A549 (cell line): ENCODE measurements at regions not wholly inside any gene's neighbourhood (a gene's known extent, or its start where the extent isn't known, plus 50 kb on each side); places are given as distances from the start of the nearest gene placed in this dataset.

Experiments
- ATAC-seq, 2 experiments: fragments of 200-7000 bp in 1 of 2; fragments of >200 bp in 1 of 2; cut with Nextera tagmentation in 1 of 2; cut with Tn5 transposase in 1 of 2; 3 replicates each; pipeline versions ENCODE4 v1.8.0 to v1.9.1; 2018 to 2020; ENCODE audit warnings: mild to moderate bottlenecking in 1 of 2, moderate library complexity in 1 of 2
- CTCF ChIA-PET: fragments of 300-600 bp; sonication (Branson Sonifier 250); formaldehyde crosslinking; extraction: SDS; loops from one replicate; lab custom pipeline; 2021; ENCODE audit warnings: antibody characterized with exemption, inconsistent platforms; lab: Yijun Ruan, JAX
- POLR2A ChIA-PET: fragments of 350-600 bp; formaldehyde crosslinking; extraction: SDS; loops from one replicate; lab custom pipeline; 2021; ENCODE audit warnings: antibody characterized with exemption, inconsistent platforms; lab: Yijun Ruan, JAX
- DNase-seq, 2 experiments: peaks; one replicate each; pipeline versions ENCODE4 v3.0.0 to v3.0.0-alpha.2; 2011 to 2016; ENCODE audit warnings: low read depth in 1 of 2, low spot score in 1 of 2
- FAIRE-seq: peaks from 2 replicates; lab custom pipeline; 2011; peaks lifted over from hg19 to GRCh38; lab: Jason Lieb, UNC
- H3K27ac ChIP-seq, 2 experiments: fragments of >200 bp; sonication (Bioruptor Twin); formaldehyde crosslinking; 3 replicates each; pipeline ENCODE4 v1.5.1; 2016 to 2017
- H3K4me1 ChIP-seq: fragments of >200 bp; sonication (Bioruptor Twin); formaldehyde crosslinking; 3 replicates; pipeline ENCODE4 v1.6.1; 2016
- H3K4me2 ChIP-seq: fragments of >200 bp; sonication (Bioruptor Twin); formaldehyde crosslinking; 3 replicates; pipeline ENCODE4 v1.6.1; 2016
- H3K4me3 ChIP-seq: fragments of >200 bp; sonication (Bioruptor Twin); formaldehyde crosslinking; 3 replicates; pipeline ENCODE4 v1.5.1; 2016
- H3K9me3 ChIP-seq: fragments of >200 bp; sonication (Bioruptor Twin); formaldehyde crosslinking; 3 replicates; pipeline ENCODE4 v1.6.1; 2016
- CBX2 ChIP-seq: fragments of 200-600 bp; sonication (generic); IDR thresholded peaks from 2 replicates; pipeline ENCODE4 v1.6.1; 2016; ENCODE audit warnings: low read depth, mild to moderate bottlenecking, borderline replicate concordance
- CEBPB ChIP-seq, 2 experiments: fragments of >200 bp in 1 of 2; sonication (Bioruptor Twin) in 1 of 2; formaldehyde crosslinking in 1 of 2; IDR thresholded peaks; 2 replicates each; pipeline ENCODE4 v1.6.1; 2012 to 2016
- FOSB ChIP-seq: fragments of 250-450 bp; sonication (Bioruptor Pico); IDR thresholded peaks from 2 replicates; pipeline ENCODE4 v1.5.0; 2020; ENCODE audit warnings: mild to moderate bottlenecking, moderate library complexity
- FOSL2 ChIP-seq, 2 experiments: fragments of 450-650 bp in 1 of 2; fragments of >200 bp in 1 of 2; sonication (Bioruptor Twin) in 1 of 2; formaldehyde crosslinking; IDR thresholded peaks; 2 replicates each; pipeline versions ENCODE4 v1.5.0 to v1.6.1; 2016 to 2020; ENCODE audit warnings: mild to moderate bottlenecking in 1 of 2, moderate library complexity in 1 of 2
- HOXA7 ChIP-seq: fragments of 250-450 bp; sonication (Bioruptor Pico); IDR thresholded peaks from 2 replicates; pipeline ENCODE4 v1.5.0; 2020; ENCODE audit warnings: mild to moderate bottlenecking, moderate library complexity
- HOXB13 ChIP-seq: fragments of 250-450 bp; sonication (Bioruptor Pico); IDR thresholded peaks from 2 replicates; pipeline ENCODE4 v1.5.0; 2020; ENCODE audit warnings: low read depth, mild to moderate bottlenecking, moderate library complexity
- KDM5A ChIP-seq: fragments of 200-600 bp; sonication (generic); IDR thresholded peaks from 2 replicates; pipeline ENCODE4 v1.6.1; 2016; ENCODE audit warnings: antibody characterized with exemption, mild to moderate bottlenecking
- NPAS2 ChIP-seq: fragments of 250-450 bp; sonication (Bioruptor Pico); IDR thresholded peaks from 2 replicates; pipeline ENCODE4 v1.8.0; 2022; ENCODE audit warnings: mild to moderate bottlenecking, moderate library complexity, borderline replicate concordance
- NR3C1 ChIP-seq: fragments of >200 bp; sonication (Bioruptor Twin); formaldehyde crosslinking; IDR thresholded peaks from 3 replicates; pipeline ENCODE4 v1.6.1; 2017
- PHF8 ChIP-seq: fragments of 200-600 bp; sonication (generic); IDR thresholded peaks from 2 replicates; pipeline ENCODE4 v1.6.1; 2016; ENCODE audit warnings: low read depth, mild to moderate bottlenecking, antibody characterized with exemption, moderate library complexity, borderline replicate concordance
- RCOR1 ChIP-seq: fragments of 150-350 bp; IDR thresholded peaks from 2 replicates; pipeline ENCODE4 v1.6.1; 2014; ENCODE audit warnings: antibody characterized with exemption, low read length, low read depth
- RFX5 ChIP-seq: fragments of 450-650 bp; IDR thresholded peaks from 2 replicates; pipeline ENCODE4 v1.7.1; 2014; ENCODE audit warnings: antibody characterized with exemption, mild to moderate bottlenecking, moderate library complexity
- SMC3 ChIP-seq: fragments of >200 bp; sonication (Bioruptor Twin); formaldehyde crosslinking; IDR thresholded peaks from 3 replicates; pipeline ENCODE4 v1.6.1; 2018; ENCODE audit warnings: inconsistent platforms
- TP53 ChIP-seq: fragments of 250-450 bp; sonication (Bioruptor Pico); IDR thresholded peaks from 2 replicates; pipeline ENCODE4 v1.5.0; 2021; ENCODE audit warnings: mild to moderate bottlenecking, moderate library complexity
- ZC3H11A ChIP-seq: fragments of 450-650 bp; IDR thresholded peaks from 2 replicates; pipeline ENCODE4 v1.6.1; 2014; ENCODE audit warnings: antibody characterized with exemption, mild to moderate bottlenecking
- ZNF302 ChIP-seq: fragments of 250-450 bp; sonication (Bioruptor Pico); IDR thresholded peaks from 2 replicates; pipeline ENCODE4 v1.9.0; 2021; ENCODE audit warnings: inconsistent platforms, mild to moderate bottlenecking, moderate library complexity
- WGBS: methylation state at CpG from one replicate; pipeline ENCODE4 v1.1.6; 2017; ENCODE audit errors: missing lambda C conversion rate; 5-methylcytosine and 5-hydroxymethylcytosine counted together
- TF ChIP-seq, protein P1 (sequence below): IDR thresholded peaks from 2 replicates; pipeline ENCODE4 v1.6.1; 2012
- TF ChIP-seq, protein P2 (sequence below): fragments of >200 bp; sonication (Bioruptor Twin); formaldehyde crosslinking; IDR thresholded peaks from 3 replicates; pipeline ENCODE4 v1.5.1; 2016
- TF ChIP-seq, protein P3 (sequence below): fragments of >200 bp; sonication (Bioruptor Twin); formaldehyde crosslinking; IDR thresholded peaks from 3 replicates; pipeline ENCODE4 v1.6.1; 2016
- TF ChIP-seq, protein P4 (sequence below): fragments of 250-450 bp; sonication (Bioruptor Pico); IDR thresholded peaks from 2 replicates; pipeline ENCODE4 v1.5.0; 2020; ENCODE audit warnings: low read depth, mild to moderate bottlenecking, moderate library complexity
- TF ChIP-seq, protein P5 (sequence below): fragments of 450-650 bp; IDR thresholded peaks from 2 replicates; pipeline ENCODE4 v1.6.1; 2014; ENCODE audit warnings: antibody characterized with exemption
- TF ChIP-seq, protein P6 (sequence below): fragments of 150-350 bp; IDR thresholded peaks from 2 replicates; pipeline ENCODE4 v1.6.1; 2014; ENCODE audit warnings: low read depth, mild to moderate bottlenecking, low read length

DNA sequence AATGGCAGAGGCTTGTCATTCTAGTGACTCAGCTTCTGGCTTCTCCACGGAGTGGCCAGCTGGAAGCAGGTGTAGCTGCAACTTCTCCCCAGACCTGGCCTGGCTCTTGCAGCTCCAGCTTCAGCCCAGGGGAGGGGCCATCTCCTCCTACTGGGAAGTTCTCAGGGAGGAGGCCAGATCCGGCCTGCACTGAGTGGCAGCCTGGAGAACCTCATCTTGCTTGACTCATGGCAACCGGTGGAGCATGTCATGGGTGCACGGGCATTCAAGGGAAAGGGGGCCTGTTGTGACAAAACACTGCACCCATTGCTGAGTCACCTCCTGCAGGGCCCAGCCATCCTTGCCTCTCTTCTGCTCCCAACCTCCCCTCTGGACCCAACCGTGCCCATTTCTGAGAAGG is 273.9 kb upstream of the MAF start:
- no peak overlapping the region for H3K4me2 ChIP-seq
- ChIA-PET POLR2A (no interaction called here), CTCF (no interaction called here)
- 81% methylated on average over 5 of the region's 5 CpGs for WGBS
- no peak for FAIRE-seq
- no peak for DNase-seq
- no peak for ATAC-seq
- H3K4me3 ChIP-seq, result no peak overlapping the region
- H3K27ac ChIP-seq, result no peak overlapping the region
- TF ChIP-seq ZC3H11A, result no peak
- TF ChIP-seq, protein P1, sequence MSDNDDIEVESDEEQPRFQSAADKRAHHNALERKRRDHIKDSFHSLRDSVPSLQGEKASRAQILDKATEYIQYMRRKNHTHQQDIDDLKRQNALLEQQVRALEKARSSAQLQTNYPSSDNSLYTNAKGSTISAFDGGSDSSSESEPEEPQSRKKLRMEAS, result no peak
- no peak for TF ChIP-seq PHF8
- no peak for TF ChIP-seq TP53 (CRISPR knock-in tag)
- no peak for TF ChIP-seq FOSL2 (IDR thresholded peaks at IDR 0.05)
- TF ChIP-seq FOSL2 (CRISPR knock-in tag; IDR thresholded peaks at IDR 0.05), result no peak
- no peak for TF ChIP-seq HOXB13
- TF ChIP-seq KDM5A, result no peak
- TF ChIP-seq RFX5, result no peak
- TF ChIP-seq, protein P2, sequence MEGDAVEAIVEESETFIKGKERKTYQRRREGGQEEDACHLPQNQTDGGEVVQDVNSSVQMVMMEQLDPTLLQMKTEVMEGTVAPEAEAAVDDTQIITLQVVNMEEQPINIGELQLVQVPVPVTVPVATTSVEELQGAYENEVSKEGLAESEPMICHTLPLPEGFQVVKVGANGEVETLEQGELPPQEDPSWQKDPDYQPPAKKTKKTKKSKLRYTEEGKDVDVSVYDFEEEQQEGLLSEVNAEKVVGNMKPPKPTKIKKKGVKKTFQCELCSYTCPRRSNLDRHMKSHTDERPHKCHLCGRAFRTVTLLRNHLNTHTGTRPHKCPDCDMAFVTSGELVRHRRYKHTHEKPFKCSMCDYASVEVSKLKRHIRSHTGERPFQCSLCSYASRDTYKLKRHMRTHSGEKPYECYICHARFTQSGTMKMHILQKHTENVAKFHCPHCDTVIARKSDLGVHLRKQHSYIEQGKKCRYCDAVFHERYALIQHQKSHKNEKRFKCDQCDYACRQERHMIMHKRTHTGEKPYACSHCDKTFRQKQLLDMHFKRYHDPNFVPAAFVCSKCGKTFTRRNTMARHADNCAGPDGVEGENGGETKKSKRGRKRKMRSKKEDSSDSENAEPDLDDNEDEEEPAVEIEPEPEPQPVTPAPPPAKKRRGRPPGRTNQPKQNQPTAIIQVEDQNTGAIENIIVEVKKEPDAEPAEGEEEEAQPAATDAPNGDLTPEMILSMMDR, result no peak
- TF ChIP-seq, protein P3, sequence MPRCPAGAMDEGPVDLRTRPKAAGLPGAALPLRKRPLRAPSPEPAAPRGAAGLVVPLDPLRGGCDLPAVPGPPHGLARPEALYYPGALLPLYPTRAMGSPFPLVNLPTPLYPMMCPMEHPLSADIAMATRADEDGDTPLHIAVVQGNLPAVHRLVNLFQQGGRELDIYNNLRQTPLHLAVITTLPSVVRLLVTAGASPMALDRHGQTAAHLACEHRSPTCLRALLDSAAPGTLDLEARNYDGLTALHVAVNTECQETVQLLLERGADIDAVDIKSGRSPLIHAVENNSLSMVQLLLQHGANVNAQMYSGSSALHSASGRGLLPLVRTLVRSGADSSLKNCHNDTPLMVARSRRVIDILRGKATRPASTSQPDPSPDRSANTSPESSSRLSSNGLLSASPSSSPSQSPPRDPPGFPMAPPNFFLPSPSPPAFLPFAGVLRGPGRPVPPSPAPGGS, result no peak
- TF ChIP-seq SMC3, result no peak
- no peak for TF ChIP-seq NR3C1
- no peak for TF ChIP-seq RCOR1
- TF ChIP-seq, protein P4, sequence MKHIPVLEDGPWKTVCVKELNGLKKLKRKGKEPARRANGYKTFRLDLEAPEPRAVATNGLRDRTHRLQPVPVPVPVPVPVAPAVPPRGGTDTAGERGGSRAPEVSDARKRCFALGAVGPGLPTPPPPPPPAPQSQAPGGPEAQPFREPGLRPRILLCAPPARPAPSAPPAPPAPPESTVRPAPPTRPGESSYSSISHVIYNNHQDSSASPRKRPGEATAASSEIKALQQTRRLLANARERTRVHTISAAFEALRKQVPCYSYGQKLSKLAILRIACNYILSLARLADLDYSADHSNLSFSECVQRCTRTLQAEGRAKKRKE (CRISPR knock-in tag), result no peak
- TF ChIP-seq HOXA7, result no peak
- no peaks in the 10 kb centered on the region for H3K4me1 ChIP-seq
- no peaks in the 10 kb centered on the region for H3K9me3 ChIP-seq

DNA sequence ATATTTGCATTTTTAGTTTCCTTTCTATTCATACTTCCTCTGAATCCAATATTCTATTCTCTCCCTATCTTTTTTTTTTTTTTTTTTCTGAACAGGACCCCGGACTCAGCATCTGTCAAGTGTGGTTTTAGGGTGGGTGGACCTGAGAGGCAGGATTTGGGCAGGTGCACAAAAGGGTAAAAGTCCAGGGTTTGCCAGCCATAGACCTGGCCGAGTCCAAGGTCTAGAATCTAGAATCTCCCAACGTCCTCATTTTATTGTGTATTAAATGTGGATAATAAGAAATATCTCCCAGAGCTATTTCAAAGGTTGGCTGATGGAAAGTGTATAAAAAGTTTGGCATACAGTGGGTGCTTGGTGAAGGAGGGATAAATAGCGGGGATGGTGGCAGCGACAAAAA is 273.3 kb upstream of the MAF start:
- no peak for FAIRE-seq
- no peak for DNase-seq
- H3K4me2 ChIP-seq, result no peak overlapping the region
- WGBS, result 71% methylated on average over 5 of the region's 5 CpGs
- TF ChIP-seq FOSB (no peak), ZNF302 (CRISPR knock-in tag) (no peak), NPAS2 (no peak), TP53 (CRISPR knock-in tag) (no peak), CBX2 (no peak), CEBPB (IDR thresholded peaks at IDR 0.05) (no peak)
- TF ChIP-seq, protein P5, sequence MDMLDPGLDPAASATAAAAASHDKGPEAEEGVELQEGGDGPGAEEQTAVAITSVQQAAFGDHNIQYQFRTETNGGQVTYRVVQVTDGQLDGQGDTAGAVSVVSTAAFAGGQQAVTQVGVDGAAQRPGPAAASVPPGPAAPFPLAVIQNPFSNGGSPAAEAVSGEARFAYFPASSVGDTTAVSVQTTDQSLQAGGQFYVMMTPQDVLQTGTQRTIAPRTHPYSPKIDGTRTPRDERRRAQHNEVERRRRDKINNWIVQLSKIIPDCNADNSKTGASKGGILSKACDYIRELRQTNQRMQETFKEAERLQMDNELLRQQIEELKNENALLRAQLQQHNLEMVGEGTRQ, result no peak
- TF ChIP-seq, protein P6, sequence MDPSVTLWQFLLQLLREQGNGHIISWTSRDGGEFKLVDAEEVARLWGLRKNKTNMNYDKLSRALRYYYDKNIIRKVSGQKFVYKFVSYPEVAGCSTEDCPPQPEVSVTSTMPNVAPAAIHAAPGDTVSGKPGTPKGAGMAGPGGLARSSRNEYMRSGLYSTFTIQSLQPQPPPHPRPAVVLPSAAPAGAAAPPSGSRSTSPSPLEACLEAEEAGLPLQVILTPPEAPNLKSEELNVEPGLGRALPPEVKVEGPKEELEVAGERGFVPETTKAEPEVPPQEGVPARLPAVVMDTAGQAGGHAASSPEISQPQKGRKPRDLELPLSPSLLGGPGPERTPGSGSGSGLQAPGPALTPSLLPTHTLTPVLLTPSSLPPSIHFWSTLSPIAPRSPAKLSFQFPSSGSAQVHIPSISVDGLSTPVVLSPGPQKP, result no peak
- TF ChIP-seq, all 56 proteins: peak for 0
- Histone ChIP-seq H3K4me1 (no peaks in the 10 kb centered on the region), H3K9me3 (no peaks in the 10 kb centered on the region), H3K27ac (no peak overlapping the region), H3K4me3 (no peak overlapping the region)
- ChIA-PET POLR2A (no interaction called here), CTCF (no interaction called here)
- no peak for ATAC-seq
